Parathyroid adenoma (tissue), 2 donors: ENCODE measurements at regions not wholly inside any gene's neighbourhood (a gene's known extent, or its start where the extent isn't known, plus 50 kb on each side); places are given as distances from the start of the nearest gene placed in this dataset.

ENCODE experiments used
- H2AFZ ChIP-seq: fragments of 300-600 bp; sonication (generic); one replicate; pipeline ENCODE4 v1.7.0; 2017; ENCODE audit warnings: antibody characterized with exemption, mild to moderate bottlenecking
- H3K27ac ChIP-seq: fragments of 300-600 bp; sonication (generic); one replicate; pipeline ENCODE4 v1.7.0; 2017
- H3K27me3 ChIP-seq: fragments of 300-600 bp; sonication (generic); one replicate; pipeline ENCODE4 v1.7.0; 2017; ENCODE audit warnings: low read length; ENCODE audit not compliant: control insufficient read depth, insufficient read depth
- H3K36me3 ChIP-seq: fragments of 300-600 bp; sonication (generic); one replicate; pipeline ENCODE4 v1.7.0; 2017; ENCODE audit warnings: low read length; ENCODE audit not compliant: control insufficient read depth, insufficient read depth
- H3K4me1 ChIP-seq: fragments of 300-600 bp; sonication (generic); one replicate; pipeline ENCODE4 v1.7.0; 2017; ENCODE audit warnings: control low read depth
- H3K4me2 ChIP-seq: fragments of 300-600 bp; sonication (generic); one replicate; pipeline ENCODE4 v1.7.0; 2017; ENCODE audit warnings: low read length
- H3K4me3 ChIP-seq: fragments of 300-600 bp; sonication (generic); one replicate; pipeline ENCODE4 v1.7.0; 2017; ENCODE audit warnings: low read depth, low read length
- H3K79me2 ChIP-seq: fragments of 300-600 bp; sonication (generic); one replicate; pipeline ENCODE4 v1.7.0; 2017; ENCODE audit warnings: control low read depth
- H3K9ac ChIP-seq: fragments of 300-600 bp; sonication (generic); one replicate; pipeline ENCODE4 v1.7.0; 2017; ENCODE audit warnings: mild to moderate bottlenecking
- H3K9me3 ChIP-seq: fragments of 300-600 bp; sonication (generic); one replicate; pipeline ENCODE4 v1.7.0; 2017; ENCODE audit warnings: low read length; ENCODE audit not compliant: control insufficient read depth
- TF ChIP-seq, protein P1 (sequence below): fragments of 300-600 bp; sonication (generic); IDR thresholded peaks from one replicate; pipeline ENCODE4 v1.7.0; 2017; ENCODE audit warnings: antibody characterized with exemption, mild to moderate bottlenecking
- donor health status: primary hyperparathyroidism.

DNA sequence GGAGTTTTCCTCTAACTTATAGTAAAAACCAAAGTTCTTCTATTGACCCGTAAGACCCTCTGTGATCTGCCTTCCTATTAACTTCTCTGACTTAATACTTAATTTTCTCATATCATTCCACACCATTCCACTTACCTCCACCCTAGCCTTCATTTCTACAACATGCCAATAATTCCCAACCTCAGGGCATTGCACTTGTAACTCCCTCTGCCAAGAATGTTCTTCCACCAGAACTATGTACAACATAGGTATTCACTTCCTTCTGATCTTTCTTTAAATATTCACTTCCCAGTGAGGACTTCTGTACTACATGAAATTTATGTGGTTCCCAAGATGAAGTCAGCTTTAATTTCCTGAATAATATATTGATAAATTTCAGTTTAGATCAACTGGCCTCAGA lies 531.7 kb downstream of the LRFN5 start:
- Histone ChIP-seq H3K27ac (no peak overlapping the region), H3K9me3 (no peaks in the 10 kb centered on the region), H3K79me2 (no peaks in the 10 kb centered on the region), H3K36me3 (no peaks in the 10 kb centered on the region), H3K4me1 (no peaks in the 10 kb centered on the region), H3K4me3 (no peak overlapping the region), H3K9ac (no peak overlapping the region), H3K4me2 (no peak overlapping the region), H3K27me3 (no peaks in the 10 kb centered on the region), H2AFZ (no peak overlapping the region)
- TF ChIP-seq, protein P1, sequence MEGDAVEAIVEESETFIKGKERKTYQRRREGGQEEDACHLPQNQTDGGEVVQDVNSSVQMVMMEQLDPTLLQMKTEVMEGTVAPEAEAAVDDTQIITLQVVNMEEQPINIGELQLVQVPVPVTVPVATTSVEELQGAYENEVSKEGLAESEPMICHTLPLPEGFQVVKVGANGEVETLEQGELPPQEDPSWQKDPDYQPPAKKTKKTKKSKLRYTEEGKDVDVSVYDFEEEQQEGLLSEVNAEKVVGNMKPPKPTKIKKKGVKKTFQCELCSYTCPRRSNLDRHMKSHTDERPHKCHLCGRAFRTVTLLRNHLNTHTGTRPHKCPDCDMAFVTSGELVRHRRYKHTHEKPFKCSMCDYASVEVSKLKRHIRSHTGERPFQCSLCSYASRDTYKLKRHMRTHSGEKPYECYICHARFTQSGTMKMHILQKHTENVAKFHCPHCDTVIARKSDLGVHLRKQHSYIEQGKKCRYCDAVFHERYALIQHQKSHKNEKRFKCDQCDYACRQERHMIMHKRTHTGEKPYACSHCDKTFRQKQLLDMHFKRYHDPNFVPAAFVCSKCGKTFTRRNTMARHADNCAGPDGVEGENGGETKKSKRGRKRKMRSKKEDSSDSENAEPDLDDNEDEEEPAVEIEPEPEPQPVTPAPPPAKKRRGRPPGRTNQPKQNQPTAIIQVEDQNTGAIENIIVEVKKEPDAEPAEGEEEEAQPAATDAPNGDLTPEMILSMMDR: no peak

DNA sequence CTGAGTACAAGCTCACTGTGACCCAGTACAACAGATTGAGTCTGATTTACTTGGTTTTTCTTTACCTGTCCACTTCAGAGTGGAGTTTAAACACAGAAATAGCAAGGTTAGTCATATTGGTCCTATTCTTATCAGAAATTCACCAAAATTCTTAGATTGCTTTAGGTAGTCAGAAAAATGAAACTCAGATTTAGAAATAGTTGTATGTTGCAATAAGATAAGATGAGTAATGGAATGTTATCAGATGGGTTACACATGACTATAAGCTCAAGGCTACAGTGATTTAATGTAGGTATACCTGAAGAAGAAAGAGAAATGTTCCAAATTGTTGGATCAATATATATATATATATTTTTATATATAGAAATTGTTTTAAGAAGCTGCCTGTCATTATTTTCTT lies 524.1 kb downstream of the LRFN5 start:
- Histone ChIP-seq H3K27ac (no peak overlapping the region), H3K36me3 (no peaks in the 10 kb centered on the region), H3K4me3 (no peak overlapping the region), H3K27me3 (no peaks in the 10 kb centered on the region), H3K79me2 (no peaks in the 10 kb centered on the region), H3K9ac (no peak overlapping the region), H3K9me3 (no peaks in the 10 kb centered on the region), H2AFZ (no peak overlapping the region), H3K4me2 (no peak overlapping the region), H3K4me1 (no peaks in the 10 kb centered on the region)
- TF ChIP-seq, protein P1: no peak

DNA sequence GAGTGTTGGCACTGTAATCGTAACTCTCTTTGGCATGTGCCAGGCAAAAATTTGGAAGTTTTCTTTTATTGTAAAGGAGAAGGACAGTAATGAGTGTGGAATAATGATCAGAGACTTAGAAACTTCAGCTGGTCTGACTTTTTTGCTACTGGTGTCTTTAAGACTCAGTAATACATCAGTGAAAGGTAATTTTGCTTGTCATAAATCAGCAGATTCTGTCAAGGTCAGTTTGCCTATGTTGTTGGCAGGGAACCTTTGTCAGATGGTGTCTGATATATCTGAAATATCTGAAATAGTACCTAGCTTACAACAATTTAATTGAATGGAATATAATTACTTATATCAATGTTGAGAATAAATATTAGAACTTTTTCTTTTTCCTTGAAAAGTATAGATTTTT lies 516.9 kb downstream of the LRFN5 start:
- Histone ChIP-seq H3K4me1 (no peaks in the 10 kb centered on the region), H3K9ac (no peak overlapping the region), H3K36me3 (no peaks in the 10 kb centered on the region), H2AFZ (no peak overlapping the region), H3K4me3 (no peak overlapping the region), H3K79me2 (no peaks in the 10 kb centered on the region), H3K27ac (no peak overlapping the region), H3K27me3 (no peaks in the 10 kb centered on the region), H3K4me2 (no peak overlapping the region), H3K9me3 (no peaks in the 10 kb centered on the region)
- TF ChIP-seq, protein P1: no peak

DNA sequence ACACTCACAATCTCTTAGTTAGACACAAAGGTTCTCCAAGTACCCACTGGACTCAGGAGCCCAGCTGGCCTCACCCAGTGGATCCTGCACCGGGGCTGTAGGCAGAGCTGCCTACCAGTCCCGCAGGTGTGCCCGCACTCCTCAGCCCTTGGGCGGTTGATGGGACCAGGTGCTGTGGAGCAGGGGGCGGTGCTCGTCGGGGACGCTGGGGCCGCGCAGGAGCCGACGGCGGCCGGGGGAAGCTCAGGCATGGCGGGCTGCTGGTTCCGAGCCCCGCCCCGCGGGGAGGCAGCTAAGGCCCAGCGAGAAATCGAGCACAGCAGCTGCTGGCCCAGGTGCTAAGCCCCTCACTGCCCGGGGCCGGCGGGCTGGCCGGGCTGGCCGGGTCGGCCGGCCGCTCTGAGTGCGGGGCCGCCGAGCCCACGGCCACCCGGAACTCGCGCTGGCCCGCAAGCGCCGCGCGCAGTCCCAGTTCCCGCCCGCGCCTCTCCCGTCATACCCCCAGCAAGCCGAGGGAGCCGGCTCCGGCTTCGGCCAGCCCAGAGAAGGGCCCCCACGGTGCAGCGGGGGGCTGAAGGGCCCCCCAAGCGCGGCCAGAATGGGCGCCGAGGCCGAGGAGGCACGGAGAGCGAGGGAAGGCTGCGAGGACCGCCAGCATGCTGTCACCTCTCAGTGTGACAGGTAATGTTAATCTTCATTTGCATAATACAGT lies 506.8 kb downstream of the LRFN5 start:
- H3K27me3 ChIP-seq: no peaks in the 10 kb centered on the region
- no peak overlapping the region for H3K9ac ChIP-seq
- TF ChIP-seq, protein P1: no peak
- no peaks in the 10 kb centered on the region for H3K36me3 ChIP-seq
- no peaks in the 10 kb centered on the region for H3K4me1 ChIP-seq
- no peak overlapping the region for H3K4me2 ChIP-seq
- H3K27ac ChIP-seq: no peak overlapping the region
- no peak overlapping the region for H2AFZ ChIP-seq
- no peak overlapping the region for H3K4me3 ChIP-seq
- H3K79me2 ChIP-seq: no peaks in the 10 kb centered on the region
- no peaks in the 10 kb centered on the region for H3K9me3 ChIP-seq

DNA sequence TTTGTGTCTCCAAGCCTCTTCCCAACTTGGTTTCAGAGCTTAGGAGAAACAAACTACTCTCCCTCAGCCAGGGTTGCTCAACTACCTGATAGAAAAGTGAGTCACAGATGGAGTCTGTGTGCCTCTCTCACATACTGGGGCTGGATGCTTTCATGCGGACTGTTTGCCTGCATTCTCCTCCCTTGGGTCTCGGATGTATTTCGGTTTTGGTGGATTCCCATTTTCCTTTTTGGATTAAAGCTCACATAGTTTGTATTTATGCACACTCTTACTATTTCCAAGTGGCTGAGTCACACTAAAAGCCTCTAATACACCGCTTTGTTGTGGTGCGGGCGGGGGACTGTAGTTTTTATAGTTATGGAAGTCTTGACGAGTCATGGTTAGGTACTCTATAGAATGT lies 505.4 kb downstream of the LRFN5 start:
- Histone ChIP-seq H3K27ac (no peak overlapping the region), H3K79me2 (no peaks in the 10 kb centered on the region), H3K4me1 (no peaks in the 10 kb centered on the region), H3K4me2 (no peak overlapping the region), H3K27me3 (no peaks in the 10 kb centered on the region), H3K36me3 (no peaks in the 10 kb centered on the region), H2AFZ (no peak overlapping the region), H3K9ac (no peak overlapping the region), H3K9me3 (no peaks in the 10 kb centered on the region), H3K4me3 (no peak overlapping the region)
- TF ChIP-seq, protein P1: no peak
